KBM-7 (cell line): ENCODE measurements at regions not wholly inside any gene's neighbourhood (a gene's known extent, or its start where the extent isn't known, plus 50 kb on each side); places are given as distances from the start of the nearest gene placed in this dataset.

ENCODE experiments used
- DNase-seq: peaks from one replicate; pipeline ENCODE4 v3.0.0-alpha.2; 2015
- in situ Hi-C: fragments of 300-500 bp; cut with MboI; formaldehyde crosslinking; loops from 2 replicates; pipeline ENCODE4 v1.14.3; 2020; ENCODE audit warnings: low sequenced_read_pairs, low pct_unique_long_range_greater_than_20kb, mixed read lengths

- in situ Hi-C loops, result no loop called here
- DNase-seq, result no peak
Measured at GRCh38 chr7:96426027-96426426, 104.1 kb upstream of the SLC25A13 start.

GRCh38 chr7:96424411-96424810, 102.5 kb upstream of the SLC25A13 start:
- DNase-seq, result no peak
- in situ Hi-C loops, result no loop called here

- in situ Hi-C loops, result no loop called here
- no peak for DNase-seq
Measured at GRCh38 chr7:96422388-96422787, 100.5 kb upstream of the SLC25A13 start.

- no peak for DNase-seq
- in situ Hi-C loops, result no loop called here
Measured at GRCh38 chr7:96418581-96418980, 96.7 kb upstream of the SLC25A13 start.

- no peak for DNase-seq
- in situ Hi-C loops, result no loop called here
Measured at GRCh38 chr7:96417784-96418183, 95.9 kb upstream of the SLC25A13 start.

- in situ Hi-C loops, result no loop called here
Measured at GRCh38 chr7:96416599-96416998, 94.7 kb upstream of the SLC25A13 start.

GRCh38 chr7:96416116-96416515, 94.2 kb upstream of the SLC25A13 start:
- in situ Hi-C loops, result no loop called here
- DNase-seq, result no peak

More at GRCh38 chr7:96416599-96416998, 94.7 kb upstream of the SLC25A13 start:
- DNase-seq, result no peak

- DNase-seq, result no peak
- in situ Hi-C loops, result no loop called here
Measured at GRCh38 chr7:96415293-96415940, 93.5 kb upstream of the SLC25A13 start.

- in situ Hi-C loops, result no loop called here
- peak; percentile 63 for DNase-seq
Measured at GRCh38 chr7:96414931-96415292, 93.0 kb upstream of the SLC25A13 start.

- in situ Hi-C loops, result no loop called here
- no peak for DNase-seq
Measured at GRCh38 chr7:96410126-96410839, 88.4 kb upstream of the SLC25A13 start.

- DNase-seq, result no peak
- in situ Hi-C loops, result no loop called here
Measured at GRCh38 chr7:96408881-96409280, 87.0 kb upstream of the SLC25A13 start.

GRCh38 chr7:96407427-96407826, 85.5 kb upstream of the SLC25A13 start:
- in situ Hi-C loops, result no loop called here
- no peak for DNase-seq

- no peak for DNase-seq
- in situ Hi-C loops, result no loop called here
Measured at GRCh38 chr7:96402913-96403312, 81.0 kb upstream of the SLC25A13 start.

GRCh38 chr7:96401200-96401599, 79.3 kb upstream of the SLC25A13 start:
- in situ Hi-C loops, result no loop called here
- DNase-seq, result no peak

- in situ Hi-C loops, result no loop called here
- DNase-seq, result no peak
Measured at GRCh38 chr7:96400518-96400917, 78.6 kb upstream of the SLC25A13 start.

GRCh38 chr7:96400001-96400400, 78.1 kb upstream of the SLC25A13 start:
- DNase-seq, result no peak
- in situ Hi-C loops, result no loop called here

- DNase-seq, result no peak
- in situ Hi-C loops, result no loop called here
Measured at GRCh38 chr7:96397936-96398598, 76.2 kb upstream of the SLC25A13 start.

GRCh38 chr7:96388620-96389383, 66.9 kb upstream of the SLC25A13 start:
- in situ Hi-C loops, result no loop called here
- no peak for DNase-seq

GRCh38 chr7:96388166-96388565, 66.3 kb upstream of the SLC25A13 start:
- in situ Hi-C loops, result no loop called here

GRCh38 chr7:96380111-96380512, 58.2 kb upstream of the SLC25A13 start:
- in situ Hi-C loops, result no loop called here
- no peak for DNase-seq

More at GRCh38 chr7:96388166-96388565, 66.3 kb upstream of the SLC25A13 start:
- DNase-seq, result no peak
